HG02678 (cell line): ENCODE measurements at regions not wholly inside any gene's neighbourhood (a gene's known extent, or its start where the extent isn't known, plus 50 kb on each side); places are given as distances from the start of the nearest gene placed in this dataset.
"Not testable (repeated sequence)": the region's sequence is repeated elsewhere in the genome, so short reads cannot be mapped to it uniquely, and the experiment has no call there.

Experiments used
- ATAC-seq: cut with Tn5 transposase; IDR thresholded peaks from one replicate; pipeline ENCODE4 v1.9.1; 2021; ENCODE audit warnings: mild to moderate bottlenecking, moderate library complexity; ENCODE audit not compliant: unreplicated experiment

- no peak for ATAC-seq
Observed at GRCh38 chr1:245062741-245063305, 92.0 kb upstream of the KIF26B start.

- not testable (repeated sequence) for ATAC-seq
Observed at GRCh38 chr1:245061808-245062207, 93.0 kb upstream of the KIF26B start.

GRCh38 chr1:245060684-245061374 is 94.0 kb upstream of the KIF26B start:
- ATAC-seq: no peak

GRCh38 chr1:245059806-245060424 is 94.9 kb upstream of the KIF26B start:
- no peak for ATAC-seq

- ATAC-seq: no peak
Observed at GRCh38 chr1:245058882-245059281, 95.9 kb upstream of the KIF26B start.

GRCh38 chr1:245058436-245058835 is 96.3 kb upstream of the KIF26B start:
- ATAC-seq: no peak

GRCh38 chr1:245056913-245057312 is 97.9 kb upstream of the KIF26B start:
- ATAC-seq: no peak

- ATAC-seq: not testable (repeated sequence)
Observed at GRCh38 chr1:245056296-245056695, 98.5 kb upstream of the KIF26B start.

GRCh38 chr1:245055752-245056151 is 99.0 kb upstream of the KIF26B start:
- no peak for ATAC-seq

GRCh38 chr1:245054507-245055270 is 100.1 kb upstream of the KIF26B start:
- no peak for ATAC-seq

GRCh38 chr1:245054105-245054504 is 100.7 kb upstream of the KIF26B start:
- no peak for ATAC-seq

GRCh38 chr1:245052258-245052657 is 102.5 kb upstream of the KIF26B start:
- ATAC-seq: no peak

GRCh38 chr1:245051349-245052221 is 103.2 kb upstream of the KIF26B start:
- no peak for ATAC-seq

GRCh38 chr1:245046769-245047168 is 108.0 kb upstream of the KIF26B start:
- no peak for ATAC-seq

- ATAC-seq: no peak
Observed at GRCh38 chr1:245046315-245046714, 108.5 kb upstream of the KIF26B start.

- no peak for ATAC-seq
Observed at GRCh38 chr1:245045087-245045881, 109.5 kb upstream of the KIF26B start.

GRCh38 chr1:245043611-245043940 is 111.2 kb upstream of the KIF26B start:
- no peak for ATAC-seq

- ATAC-seq: no peak
Observed at GRCh38 chr1:245041058-245041698, 113.6 kb upstream of the KIF26B start.

- no peak for ATAC-seq
Observed at GRCh38 chr1:245039196-245039595, 115.6 kb upstream of the KIF26B start.

- ATAC-seq: no peak
Observed at GRCh38 chr1:245036102-245036501, 118.7 kb upstream of the KIF26B start.
